ENCODE measurements at regions not wholly inside any gene's neighbourhood (a gene's known extent, or its start where the extent isn't known, plus 50 kb on each side); places are given as distances from the start of the nearest gene placed in this dataset.

GRCh38 chr4:20106921-20107320 lies 144.8 kb upstream of the SLIT2 start:
- no peak for TF ChIP-seq CTCF (IDR thresholded peaks at IDR 0.05)
- no peak for TF ChIP-seq POLR2AphosphoS5 (IDR thresholded peaks at IDR 0.05)

Measured in transverse colon (tissue), 4 donors.